HG02884 (cell line): ENCODE measurements at regions not wholly inside any gene's neighbourhood (a gene's known extent, or its start where the extent isn't known, plus 50 kb on each side); places are given as distances from the start of the nearest gene placed in this dataset.
"Not testable (repeated sequence)": the region's sequence is repeated elsewhere in the genome, so short reads cannot be mapped to it uniquely, and the experiment has no call there.

Experiments
- ATAC-seq: cut with Tn5 transposase; IDR thresholded peaks from one replicate; pipeline ENCODE4 v1.9.1; 2021; ENCODE audit warnings: mild to moderate bottlenecking, moderate library complexity; ENCODE audit not compliant: unreplicated experiment

GRCh38 chr14:56026506-56026905 lies 91.7 kb upstream of the PELI2 start:
- no peak for ATAC-seq

DNA sequence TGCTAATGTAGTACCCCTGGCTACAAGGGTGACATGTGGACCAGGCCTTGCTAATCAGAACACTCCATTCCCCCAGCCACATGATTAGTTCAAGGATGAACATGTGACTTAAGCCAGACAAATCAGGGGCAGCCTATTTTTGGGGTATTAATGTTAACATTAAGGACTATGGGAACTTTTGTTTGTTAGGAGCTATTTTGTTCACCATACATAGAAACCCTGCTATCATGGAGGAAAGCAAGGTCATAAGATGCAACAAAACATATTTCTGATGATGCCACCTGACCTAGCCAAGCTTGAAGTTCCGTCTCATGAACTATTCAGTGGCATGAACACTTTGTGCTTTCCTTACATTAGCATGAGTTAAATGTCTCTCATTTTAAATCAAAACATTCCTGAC lies 90.8 kb upstream of the PELI2 start:
- no peak for ATAC-seq

DNA sequence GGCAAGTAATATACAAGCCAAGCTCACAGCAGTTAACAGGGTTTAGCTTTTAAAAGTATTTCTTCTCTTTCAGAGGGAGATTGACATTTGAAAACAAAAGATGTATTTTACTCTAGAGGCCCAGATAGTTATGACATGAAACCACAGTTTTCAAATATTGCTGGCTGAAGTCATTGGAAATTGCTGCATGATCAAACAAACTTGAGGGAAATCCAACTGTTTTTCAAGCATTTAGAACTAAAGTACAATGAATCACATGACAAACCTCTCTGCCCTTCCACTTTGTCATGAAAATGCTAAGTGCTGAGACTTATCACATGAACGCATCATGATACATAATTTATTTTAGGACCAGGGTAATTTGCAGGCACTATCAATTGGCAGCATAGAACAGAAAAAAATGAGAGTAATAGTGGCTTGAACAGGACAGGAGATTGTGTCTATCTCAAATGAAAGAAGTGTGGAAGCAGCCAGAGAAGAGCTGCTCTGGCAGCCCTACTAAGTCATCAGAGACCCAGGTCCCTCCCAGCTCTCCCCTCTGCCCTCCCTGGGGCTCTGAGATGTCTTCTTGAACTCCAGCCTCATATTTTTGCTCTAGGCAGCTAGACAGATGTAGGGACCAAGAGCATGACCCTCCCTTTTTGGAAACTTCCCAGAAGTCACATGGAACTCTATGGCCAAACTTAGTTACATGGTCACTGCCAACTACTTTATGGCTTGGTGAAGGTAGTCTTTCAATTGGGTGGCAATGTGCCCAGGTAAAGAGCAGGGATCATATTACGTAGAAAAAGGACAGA lies 90.1 kb upstream of the PELI2 start:
- ATAC-seq = no peak

GRCh38 chr14:56036353-56036752 lies 81.9 kb upstream of the PELI2 start:
- ATAC-seq = no peak

DNA sequence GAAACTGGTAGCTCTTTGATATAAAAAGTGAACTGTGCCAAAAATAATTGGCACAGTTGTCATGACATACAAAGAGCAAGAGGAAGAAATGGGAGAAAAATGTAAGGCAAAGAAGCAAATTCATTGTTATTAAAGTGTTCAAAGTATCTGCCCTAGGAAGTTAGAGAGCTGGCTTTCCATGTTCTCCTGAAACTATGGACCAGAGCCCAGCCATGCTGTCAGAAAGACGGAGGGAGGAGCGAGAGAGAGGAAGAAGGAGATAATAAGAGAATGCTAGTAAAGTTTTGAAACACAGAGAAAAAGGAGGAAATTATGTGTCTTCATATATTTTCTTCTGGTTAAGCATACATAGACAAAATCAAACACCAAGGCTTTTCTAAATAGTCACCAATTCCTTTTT lies 78.1 kb upstream of the PELI2 start:
- ATAC-seq = no peak

DNA sequence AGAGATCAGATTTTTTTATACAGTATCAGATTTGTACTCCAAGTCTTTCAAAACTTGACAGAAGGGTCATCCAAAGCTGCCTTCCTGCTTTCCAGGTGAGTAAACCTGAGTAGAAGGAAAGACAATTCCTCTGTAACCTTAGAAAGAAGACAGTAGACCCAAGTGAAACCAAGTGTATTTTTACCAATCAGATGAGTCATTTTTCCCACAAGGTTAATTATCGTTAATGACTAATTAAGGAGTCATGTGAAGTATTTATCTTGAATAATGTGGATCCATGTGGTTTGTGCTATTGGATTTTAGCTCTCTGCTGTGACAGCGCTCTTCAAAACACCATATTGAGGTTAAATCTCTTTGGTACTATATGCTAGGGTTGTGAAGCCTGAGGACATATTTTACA lies 74.0 kb upstream of the PELI2 start:
- no peak for ATAC-seq

DNA sequence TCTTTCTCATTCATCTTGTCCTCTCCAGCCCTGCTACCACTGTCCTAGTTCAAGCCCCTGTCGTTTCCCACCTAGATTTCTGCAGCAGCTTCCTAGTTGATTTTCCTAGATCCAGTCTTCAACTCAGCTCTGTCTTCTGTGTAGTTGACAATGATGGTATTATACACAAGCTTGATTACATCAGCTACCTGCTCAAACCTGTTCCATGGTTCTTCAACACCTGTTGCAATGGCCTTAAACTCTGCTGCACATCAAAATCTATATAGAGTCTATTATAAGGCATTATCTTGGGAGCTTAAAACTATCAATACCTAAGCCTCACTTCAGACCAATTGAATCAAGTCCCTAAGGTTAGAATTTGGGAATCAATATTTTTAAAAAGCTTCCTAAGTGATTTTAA lies 71.7 kb upstream of the PELI2 start:
- ATAC-seq = no peak

GRCh38 chr14:56046996-56047395 lies 71.2 kb upstream of the PELI2 start:
- ATAC-seq = no peak

GRCh38 chr14:56049536-56049935 lies 68.7 kb upstream of the PELI2 start:
- no peak for ATAC-seq

GRCh38 chr14:56055511-56055910 lies 62.7 kb upstream of the PELI2 start:
- ATAC-seq = no peak

GRCh38 chr14:56056031-56056430 lies 62.2 kb upstream of the PELI2 start:
- ATAC-seq = no peak

- ATAC-seq = no peak
Measured at GRCh38 chr14:56057071-56057741, 61.0 kb upstream of the PELI2 start.

GRCh38 chr14:56057767-56058166 lies 60.4 kb upstream of the PELI2 start:
- ATAC-seq = no peak

DNA sequence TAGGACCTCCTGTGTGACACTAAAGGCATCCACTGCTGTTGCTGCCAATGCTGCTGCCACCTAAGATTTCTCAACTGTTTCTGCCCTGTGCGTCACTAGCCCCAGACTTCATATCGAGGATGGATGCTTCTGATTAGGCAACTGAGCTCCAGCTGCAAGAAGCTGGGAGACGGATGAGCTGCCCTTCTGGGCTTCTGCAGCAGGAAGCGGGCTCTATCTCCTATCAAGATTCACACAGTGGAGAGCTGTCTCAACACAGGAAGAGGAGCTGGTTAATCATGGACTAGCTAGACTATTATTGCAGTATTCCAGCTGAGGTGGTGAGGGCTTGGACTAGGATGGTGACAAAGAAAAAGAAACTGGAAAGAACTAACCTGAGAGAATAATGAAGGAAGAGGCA lies 59.2 kb upstream of the PELI2 start:
- no peak for ATAC-seq

- ATAC-seq = no peak
Measured at GRCh38 chr14:56061051-56061450, 57.2 kb upstream of the PELI2 start.

DNA sequence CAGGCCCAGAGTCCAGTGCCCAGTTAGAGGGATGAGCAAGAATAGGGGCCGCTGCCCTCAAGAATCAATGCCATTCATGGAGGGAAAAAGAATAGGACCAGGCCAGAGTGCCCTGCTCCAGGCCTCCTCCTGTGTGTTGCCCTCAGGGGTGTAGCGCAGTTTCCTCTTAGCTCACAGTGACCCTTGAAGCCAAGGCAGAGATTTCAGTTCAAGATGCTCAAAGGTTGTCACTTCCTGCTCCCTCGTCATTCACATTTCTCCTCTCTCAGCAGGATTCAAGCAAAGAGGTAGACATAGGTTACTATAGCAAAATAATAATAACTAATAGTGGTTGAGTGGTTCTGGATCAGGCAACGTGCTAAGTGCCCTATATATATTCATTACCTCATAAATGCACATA lies 55.1 kb upstream of the PELI2 start:
- ATAC-seq = no peak

- ATAC-seq = no peak
Measured at GRCh38 chr14:56064513-56064912, 53.7 kb upstream of the PELI2 start.

DNA sequence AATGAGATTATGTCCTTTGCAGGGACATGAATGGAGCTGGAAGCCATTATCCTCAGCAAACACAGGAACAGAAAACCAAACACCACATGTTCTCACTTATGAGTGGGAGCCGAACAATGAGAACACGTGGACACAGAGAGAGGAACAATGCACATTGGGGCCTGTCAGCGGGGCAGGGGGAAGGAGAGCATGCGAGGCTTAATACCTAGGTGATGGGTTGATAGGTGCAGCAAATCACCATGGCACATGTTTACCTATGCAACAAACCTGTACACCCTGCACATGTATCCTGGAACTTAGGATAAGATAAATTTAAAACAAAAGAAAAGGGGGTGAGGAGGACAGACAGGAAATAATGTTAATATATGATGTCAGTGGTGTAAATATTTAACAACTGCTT lies 53.0 kb upstream of the PELI2 start:
- not testable (repeated sequence) for ATAC-seq

DNA sequence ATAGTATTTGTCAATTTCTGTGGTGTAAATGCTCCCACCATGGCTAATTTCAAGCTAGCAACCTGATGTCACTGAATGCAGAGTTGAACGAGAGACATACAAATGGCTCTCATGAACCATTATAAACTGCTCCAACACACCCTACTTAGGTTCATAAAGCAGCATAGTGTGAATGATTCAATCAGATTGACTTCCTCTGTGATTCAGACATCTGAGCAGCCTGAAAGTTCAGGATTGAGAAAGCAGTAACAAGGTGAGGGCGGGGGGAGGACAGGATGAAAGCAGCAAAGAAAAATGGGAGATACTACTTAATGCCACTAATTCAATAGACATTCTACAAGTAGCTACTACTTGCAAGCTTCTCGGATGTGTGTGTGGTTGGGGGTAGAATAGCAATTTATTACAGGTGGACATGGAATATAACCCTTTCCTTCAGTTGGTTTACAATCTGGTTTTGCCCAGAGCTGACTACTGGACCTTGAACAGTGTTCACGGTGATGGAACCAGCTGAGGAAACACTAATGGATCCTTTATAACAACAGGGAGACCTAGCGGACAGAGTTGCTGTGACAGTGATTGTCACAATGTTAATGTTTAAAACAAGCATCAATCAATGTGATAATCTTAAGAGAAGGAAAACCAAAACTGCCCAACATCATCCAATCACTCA lies 52.5 kb upstream of the PELI2 start:
- no peak for ATAC-seq
